ENCODE measurements at regions not wholly inside any gene's neighbourhood (a gene's known extent, or its start where the extent isn't known, plus 50 kb on each side); places are given as distances from the start of the nearest gene placed in this dataset.

GRCh38 chr1:224496826-224497225 lies 62.2 kb upstream of the WDR26 start:
- H3K4me1 ChIP-seq: peaks cover 0 to 21% (median 14%) of the 10 kb centered on the region in 4 donors
- H3K27me3 ChIP-seq: no peaks in the 10 kb centered on the region
- no peak for DNase-seq (ENCODE audit: low spot score in 2 of 2)
- H3K27ac ChIP-seq: peak overlapping the region in 1 of 4 donors; percentile 23
- no peaks in the 10 kb centered on the region for H3K36me3 ChIP-seq
- no peak overlapping the region for H3K4me3 ChIP-seq
- 89 to 91% methylated on average over 1 of the region's 1 CpG for WGBS, 2 donors
- H3K9me3 ChIP-seq: peaks cover 0 to 6% (median 0%) of the 10 kb centered on the region in 4 donors
- no peak for TF ChIP-seq EP300 (IDR thresholded peaks at IDR 0.05)
- TF ChIP-seq POLR2A (IDR thresholded peaks at IDR 0.05): no peak
- no peak for TF ChIP-seq CTCF (IDR thresholded peaks at IDR 0.05)

- Histone ChIP-seq H3K36me3 (no peaks in the 10 kb centered on the region), H3K4me1 (peaks cover 0 to 32% (median 22%) of the 10 kb centered on the region in 4 donors), H3K4me3 (no peak overlapping the region), H3K27me3 (no peaks in the 10 kb centered on the region), H3K9me3 (peaks cover 0 to 6% (median 0%) of the 10 kb centered on the region in 4 donors), H3K27ac (peak overlapping the region in 3 of 4 donors; percentile 4 to 77 (median 69))
- TF ChIP-seq POLR2A (IDR thresholded peaks at IDR 0.05) (no peak), EP300 (IDR thresholded peaks at IDR 0.05) (no peak), CTCF (IDR thresholded peaks at IDR 0.05) (no peak)
- WGBS, 2 donors: 22 to 28% methylated on average over 3 of the region's 3 CpGs
- no peak for DNase-seq (ENCODE audit: low spot score in 2 of 2)
Measured at GRCh38 chr1:224497714-224498573, 63.3 kb upstream of the WDR26 start.

GRCh38 chr1:224498574-224499170 lies 64.1 kb upstream of the WDR26 start:
- Histone ChIP-seq H3K4me3 (no peak overlapping the region), H3K36me3 (no peaks in the 10 kb centered on the region), H3K4me1 (peaks cover 0 to 39% (median 29%) of the 10 kb centered on the region in 4 donors), H3K9me3 (peaks cover 0 to 6% (median 0%) of the 10 kb centered on the region in 4 donors), H3K27me3 (no peaks in the 10 kb centered on the region), H3K27ac (peak overlapping the region in 3 of 4 donors; percentile 4 to 77 (median 69))
- no peak for TF ChIP-seq POLR2A (IDR thresholded peaks at IDR 0.05)
- TF ChIP-seq CTCF (IDR thresholded peaks at IDR 0.05): no peak
- no peak for TF ChIP-seq EP300 (IDR thresholded peaks at IDR 0.05)
- WGBS, 2 donors: 55 to 56% methylated on average over 12 of the region's 12 CpGs
- DNase-seq (ENCODE audit: low spot score in 2 of 2): no peak

GRCh38 chr1:224499204-224499603 lies 64.6 kb upstream of the WDR26 start:
- no peaks in the 10 kb centered on the region for H3K36me3 ChIP-seq
- H3K9me3 ChIP-seq: peaks cover 0 to 6% (median 0%) of the 10 kb centered on the region in 4 donors
- peaks cover 0 to 45% (median 34%) of the 10 kb centered on the region in 4 donors for H3K4me1 ChIP-seq
- 56 to 79% methylated on average over 2 of the region's 2 CpGs for WGBS, 2 donors
- no peaks in the 10 kb centered on the region for H3K27me3 ChIP-seq
- DNase-seq (ENCODE audit: low spot score in 2 of 2): no peak
- peak overlapping the region in 1 of 4 donors; percentile 77 for H3K27ac ChIP-seq
- no peak overlapping the region for H3K4me3 ChIP-seq
- no peak for TF ChIP-seq POLR2A (IDR thresholded peaks at IDR 0.05)
- TF ChIP-seq CTCF (IDR thresholded peaks at IDR 0.05): no peak
- no peak for TF ChIP-seq EP300 (IDR thresholded peaks at IDR 0.05)

GRCh38 chr1:224500796-224501195 lies 66.2 kb upstream of the WDR26 start:
- DNase-seq (ENCODE audit: low spot score in 2 of 2): no peak
- TF ChIP-seq EP300 (IDR thresholded peaks at IDR 0.05): no peak
- TF ChIP-seq POLR2A (IDR thresholded peaks at IDR 0.05): no peak
- no peak for TF ChIP-seq CTCF (IDR thresholded peaks at IDR 0.05)
- Histone ChIP-seq H3K4me1 (peaks cover 0 to 59% (median 41%) of the 10 kb centered on the region in 4 donors), H3K36me3 (no peaks in the 10 kb centered on the region), H3K27ac (no peak overlapping the region), H3K9me3 (peaks cover 0 to 6% (median 0%) of the 10 kb centered on the region in 4 donors), H3K27me3 (no peaks in the 10 kb centered on the region), H3K4me3 (no peak overlapping the region)
- WGBS, 2 donors: 69 to 71% methylated on average over 4 of the region's 4 CpGs

All from tibial nerve (tissue), 4 donors.